ENCODE measurements at regions not wholly inside any gene's neighbourhood (a gene's known extent, or its start where the extent isn't known, plus 50 kb on each side); places are given as distances from the start of the nearest gene placed in this dataset.

GRCh38 chrX:39985551-39985950 is 112.2 kb downstream of the BCOR start:
- no peaks in the 10 kb centered on the region for H3K36me3 ChIP-seq
- intact Hi-C loops (cut with DNase I), result no loop called here
- peak in 3 of 4 donors; percentile 47 to 64 (median 48) for ATAC-seq
- no peaks in the 10 kb centered on the region for H3K4me1 ChIP-seq
- TF ChIP-seq CTCF (IDR thresholded peaks at IDR 0.05), result no peak
- FAIRE-seq, result no peak
- no peak for DNase-seq
- no peak overlapping the region for H3K27ac ChIP-seq
- no peaks in the 10 kb centered on the region for H3K27me3 ChIP-seq
- H3K4me3 ChIP-seq, result no peak overlapping the region
- H3K9me3 ChIP-seq, result no peaks in the 10 kb centered on the region
- WGBS, 2 donors, result 58 to 61% methylated on average over 4 of the region's 4 CpGs

GRCh38 chrX:39988496-39988895 is 109.3 kb downstream of the BCOR start:
- DNase-seq (no peak), ATAC-seq (no peak), FAIRE-seq (no peak)
- Histone ChIP-seq H3K27ac (no peak overlapping the region), H3K36me3 (no peaks in the 10 kb centered on the region), H3K27me3 (no peaks in the 10 kb centered on the region), H3K4me1 (no peaks in the 10 kb centered on the region), H3K4me3 (no peak overlapping the region), H3K9me3 (no peaks in the 10 kb centered on the region)
- intact Hi-C loops (cut with DNase I), result no loop called here
- TF ChIP-seq CTCF (IDR thresholded peaks at IDR 0.05), result no peak

- WGBS, 2 donors, result 20 to 35% methylated on average over 2 of the region's 2 CpGs
- intact Hi-C loops (cut with DNase I), result no loop called here
- Histone ChIP-seq H3K4me1 (no peaks in the 10 kb centered on the region), H3K4me3 (no peak overlapping the region), H3K9me3 (no peaks in the 10 kb centered on the region), H3K27me3 (no peaks in the 10 kb centered on the region), H3K36me3 (no peaks in the 10 kb centered on the region), H3K27ac (no peak overlapping the region)
- DNase-seq, result no peak
- FAIRE-seq, result no peak
- ATAC-seq, result no peak
- TF ChIP-seq CTCF (IDR thresholded peaks at IDR 0.05), result no peak
Observed at GRCh38 chrX:39990388-39990787, 107.4 kb downstream of the BCOR start.

GRCh38 chrX:39992300-39992699 is 105.5 kb downstream of the BCOR start:
- H3K4me1 ChIP-seq, result no peaks in the 10 kb centered on the region
- H3K9me3 ChIP-seq, result no peaks in the 10 kb centered on the region
- H3K4me3 ChIP-seq, result no peak overlapping the region
- no peak for TF ChIP-seq CTCF (IDR thresholded peaks at IDR 0.05)
- 67 to 69% methylated on average over 7 of the region's 7 CpGs for WGBS, 2 donors
- ATAC-seq (no peak), FAIRE-seq (no peak), DNase-seq (no peak)
- no peaks in the 10 kb centered on the region for H3K36me3 ChIP-seq
- intact Hi-C loops (cut with DNase I), result no loop called here
- no peak overlapping the region for H3K27ac ChIP-seq
- H3K27me3 ChIP-seq, result no peaks in the 10 kb centered on the region

GRCh38 chrX:39995457-39995856 is 102.3 kb downstream of the BCOR start:
- ATAC-seq, result no peak
- H3K36me3 ChIP-seq, result no peaks in the 10 kb centered on the region
- H3K9me3 ChIP-seq, result no peaks in the 10 kb centered on the region
- 83 to 93% methylated on average over 9 of the region's 9 CpGs for WGBS, 2 donors
- FAIRE-seq, result no peak
- H3K27me3 ChIP-seq, result no peaks in the 10 kb centered on the region
- no peak overlapping the region for H3K4me3 ChIP-seq
- TF ChIP-seq CTCF (IDR thresholded peaks at IDR 0.05), result no peak
- H3K27ac ChIP-seq, result no peak overlapping the region
- no peaks in the 10 kb centered on the region for H3K4me1 ChIP-seq
- intact Hi-C loops (cut with DNase I), result no loop called here
- no peak for DNase-seq
